GM23338 (cell line): ENCODE measurements at regions not wholly inside any gene's neighbourhood (a gene's known extent, or its start where the extent isn't known, plus 50 kb on each side); places are given as distances from the start of the nearest gene placed in this dataset.

Experiments used
- ATAC-seq: fragments of 200-7000 bp; cut with Tn5 transposase; 3 replicates; pipeline ENCODE4 v1.9.1; 2020
- DNase-seq: peaks from one replicate; pipeline ENCODE4 v3.0.0-alpha.2; 2015; ENCODE audit warnings: low spot score
- H2AFZ ChIP-seq: fragments of 200-600 bp; sonication (generic); 2 replicates; pipeline ENCODE4 v1.8.0; 2016; ENCODE audit warnings: antibody characterized with exemption, mild to moderate bottlenecking, moderate library complexity
- H3F3A ChIP-seq: fragments of 200-600 bp; sonication (generic); replicated peaks from 2 replicates; pipeline ENCODE4 v1.8.0; 2017; ENCODE audit warnings: antibody characterized with exemption, mixed run types, low read depth
- H3K27ac ChIP-seq: fragments of 200-600 bp; sonication (generic); 2 replicates; pipeline ENCODE4 v1.6.1; 2016; ENCODE audit warnings: low read depth
- H3K27me3 ChIP-seq: fragments of 200-600 bp; sonication (generic); 2 replicates; pipeline ENCODE4 v1.8.0; 2016; ENCODE audit warnings: mild to moderate bottlenecking, mixed run types, moderate library complexity; ENCODE audit not compliant: insufficient read depth
- H3K36me3 ChIP-seq: fragments of 200-600 bp; sonication (generic); 2 replicates; pipeline ENCODE4 v1.8.0; 2016; ENCODE audit warnings: mild to moderate bottlenecking; ENCODE audit not compliant: insufficient read depth
- H3K4me1 ChIP-seq: fragments of 200-600 bp; sonication (generic); 2 replicates; pipeline ENCODE4 v1.8.0; 2016; ENCODE audit warnings: mild to moderate bottlenecking, moderate library complexity; ENCODE audit not compliant: insufficient read depth
- H3K4me2 ChIP-seq: fragments of 200-600 bp; sonication (generic); 2 replicates; pipeline ENCODE4 v1.7.1; 2017; ENCODE audit warnings: mixed run types
- H3K4me3 ChIP-seq: fragments of 200-600 bp; sonication (generic); 2 replicates; pipeline ENCODE4 v1.6.1; 2016; ENCODE audit warnings: mixed run types
- H3K79me2 ChIP-seq: fragments of 200-600 bp; sonication (generic); replicated peaks from 2 replicates; pipeline ENCODE4 v1.8.0; 2017; ENCODE audit warnings: mild to moderate bottlenecking; ENCODE audit not compliant: insufficient read depth
- H3K9me2 ChIP-seq: fragments of 200-600 bp; sonication (generic); 2 replicates; pipeline ENCODE4 v1.8.0; 2017; ENCODE audit not compliant: insufficient read depth
- H4K20me1 ChIP-seq: fragments of 200-600 bp; sonication (generic); replicated peaks from 2 replicates; pipeline ENCODE4 v1.8.0; 2017; ENCODE audit warnings: mild to moderate bottlenecking; ENCODE audit not compliant: insufficient read depth
- H3K27ac Mint-ChIP-seq: 2 replicates; pipeline ENCODE4 v1.8.0; 2020; ENCODE audit warnings: inconsistent platforms, mild to moderate bottlenecking, moderate library complexity, mixed read lengths
- H3K27me3 Mint-ChIP-seq: 3 replicates; pipeline ENCODE4 v1.8.0; 2022; ENCODE audit warnings: low read depth, mild to moderate bottlenecking, moderate library complexity, mixed read lengths, inconsistent platforms; ENCODE audit not compliant: insufficient read depth, poor library complexity
- H3K36me3 Mint-ChIP-seq: 3 replicates; pipeline ENCODE4 v1.8.0; 2021; ENCODE audit warnings: low read depth, mild to moderate bottlenecking, inconsistent platforms, moderate library complexity, mixed read lengths
- H3K4me1 Mint-ChIP-seq: 3 replicates; pipeline ENCODE4 v1.8.0; 2020; ENCODE audit warnings: mild to moderate bottlenecking, inconsistent platforms, mixed read lengths
- H3K4me3 Mint-ChIP-seq: 3 replicates; pipeline ENCODE4 v1.8.0; 2021; ENCODE audit warnings: moderate library complexity, mild to moderate bottlenecking, inconsistent platforms, mixed read lengths
- H3K9me3 Mint-ChIP-seq: 3 replicates; pipeline ENCODE4 v1.8.0; 2020; ENCODE audit warnings: moderate library complexity, mild to moderate bottlenecking, inconsistent platforms, mixed read lengths
- CREB1 ChIP-seq: fragments of 250-450 bp; sonication (Bioruptor Pico); IDR thresholded peaks from 2 replicates; pipeline ENCODE4 v1.5.0; 2020; ENCODE audit warnings: low read depth, mild to moderate bottlenecking, moderate library complexity
- EZH2 ChIP-seq: fragments of 200-600 bp; sonication (generic); IDR thresholded peaks from one replicate; pipeline ENCODE4 v1.8.0; 2017; ENCODE audit warnings: antibody characterized with exemption, mild to moderate bottlenecking, low read depth; ENCODE audit not compliant: unreplicated experiment
- EZH2phosphoT487 ChIP-seq: fragments of 200-600 bp; sonication (generic); IDR thresholded peaks from one replicate; pipeline ENCODE4 v1.8.1; 2018; ENCODE audit warnings: antibody characterized with exemption; ENCODE audit not compliant: unreplicated experiment
- JUNB ChIP-seq: IDR thresholded peaks from one replicate; pipeline ENCODE4 v1.6.1; 2016; ENCODE audit warnings: antibody characterized with exemption; ENCODE audit not compliant: unreplicated experiment
- NANOG ChIP-seq: IDR thresholded peaks from 2 replicates; pipeline ENCODE4 v1.6.1; 2016; ENCODE audit warnings: antibody characterized with exemption, borderline replicate concordance
- STAT1 ChIP-seq: IDR thresholded peaks from one replicate; pipeline ENCODE4 v1.6.1; 2016; ENCODE audit warnings: antibody characterized with exemption; ENCODE audit not compliant: unreplicated experiment
- ZNF331 ChIP-seq: fragments of 250-450 bp; sonication (Bioruptor Pico); IDR thresholded peaks from 2 replicates; pipeline ENCODE4 v1.5.0; 2020; ENCODE audit warnings: low read depth, mild to moderate bottlenecking, moderate library complexity
- TF ChIP-seq, protein P1 (sequence below): fragments of 250-450 bp; sonication (Bioruptor Pico); IDR thresholded peaks from 2 replicates; pipeline ENCODE4 v1.5.0; 2020; ENCODE audit warnings: mild to moderate bottlenecking, moderate library complexity
- TF ChIP-seq, protein P2 (sequence below), 2 experiments: fragments of 200-600 bp in 1 of 2; sonication (generic) in 1 of 2; conservative IDR thresholded peaks; 2 replicates each; pipeline versions ENCODE4 v1.5.1 to v1.6.1; 2016 to 2017; ENCODE audit warnings: antibody characterized with exemption in 2 of 2, low read depth in 2 of 2, mild to moderate bottlenecking in 2 of 2, moderate library complexity in 1 of 2
- TF ChIP-seq, protein P3 (sequence below): IDR thresholded peaks from 2 replicates; pipeline ENCODE4 v1.6.1; 2016; ENCODE audit warnings: antibody characterized with exemption

DNA sequence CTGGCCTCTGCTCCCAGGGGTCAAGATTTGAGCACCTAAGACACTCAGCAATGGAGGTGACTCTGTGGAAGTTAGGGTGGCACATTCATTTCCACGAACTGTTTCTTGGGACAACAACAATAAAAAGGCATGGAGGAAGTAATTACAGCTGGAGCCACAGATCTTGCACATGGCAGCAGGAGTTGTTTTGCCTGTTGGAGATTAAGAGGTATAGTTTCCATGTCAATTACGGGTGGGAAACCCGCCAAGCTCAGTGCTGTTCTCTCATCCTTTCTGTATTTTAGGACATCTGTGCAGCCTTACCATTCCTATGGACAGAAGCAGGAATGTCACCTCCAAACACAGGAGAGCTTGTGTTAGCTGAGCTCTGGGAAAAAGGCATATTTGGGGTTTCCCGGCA lies 201.2 kb downstream of the SNX10 start (continued):
- TF ChIP-seq, protein P1, sequence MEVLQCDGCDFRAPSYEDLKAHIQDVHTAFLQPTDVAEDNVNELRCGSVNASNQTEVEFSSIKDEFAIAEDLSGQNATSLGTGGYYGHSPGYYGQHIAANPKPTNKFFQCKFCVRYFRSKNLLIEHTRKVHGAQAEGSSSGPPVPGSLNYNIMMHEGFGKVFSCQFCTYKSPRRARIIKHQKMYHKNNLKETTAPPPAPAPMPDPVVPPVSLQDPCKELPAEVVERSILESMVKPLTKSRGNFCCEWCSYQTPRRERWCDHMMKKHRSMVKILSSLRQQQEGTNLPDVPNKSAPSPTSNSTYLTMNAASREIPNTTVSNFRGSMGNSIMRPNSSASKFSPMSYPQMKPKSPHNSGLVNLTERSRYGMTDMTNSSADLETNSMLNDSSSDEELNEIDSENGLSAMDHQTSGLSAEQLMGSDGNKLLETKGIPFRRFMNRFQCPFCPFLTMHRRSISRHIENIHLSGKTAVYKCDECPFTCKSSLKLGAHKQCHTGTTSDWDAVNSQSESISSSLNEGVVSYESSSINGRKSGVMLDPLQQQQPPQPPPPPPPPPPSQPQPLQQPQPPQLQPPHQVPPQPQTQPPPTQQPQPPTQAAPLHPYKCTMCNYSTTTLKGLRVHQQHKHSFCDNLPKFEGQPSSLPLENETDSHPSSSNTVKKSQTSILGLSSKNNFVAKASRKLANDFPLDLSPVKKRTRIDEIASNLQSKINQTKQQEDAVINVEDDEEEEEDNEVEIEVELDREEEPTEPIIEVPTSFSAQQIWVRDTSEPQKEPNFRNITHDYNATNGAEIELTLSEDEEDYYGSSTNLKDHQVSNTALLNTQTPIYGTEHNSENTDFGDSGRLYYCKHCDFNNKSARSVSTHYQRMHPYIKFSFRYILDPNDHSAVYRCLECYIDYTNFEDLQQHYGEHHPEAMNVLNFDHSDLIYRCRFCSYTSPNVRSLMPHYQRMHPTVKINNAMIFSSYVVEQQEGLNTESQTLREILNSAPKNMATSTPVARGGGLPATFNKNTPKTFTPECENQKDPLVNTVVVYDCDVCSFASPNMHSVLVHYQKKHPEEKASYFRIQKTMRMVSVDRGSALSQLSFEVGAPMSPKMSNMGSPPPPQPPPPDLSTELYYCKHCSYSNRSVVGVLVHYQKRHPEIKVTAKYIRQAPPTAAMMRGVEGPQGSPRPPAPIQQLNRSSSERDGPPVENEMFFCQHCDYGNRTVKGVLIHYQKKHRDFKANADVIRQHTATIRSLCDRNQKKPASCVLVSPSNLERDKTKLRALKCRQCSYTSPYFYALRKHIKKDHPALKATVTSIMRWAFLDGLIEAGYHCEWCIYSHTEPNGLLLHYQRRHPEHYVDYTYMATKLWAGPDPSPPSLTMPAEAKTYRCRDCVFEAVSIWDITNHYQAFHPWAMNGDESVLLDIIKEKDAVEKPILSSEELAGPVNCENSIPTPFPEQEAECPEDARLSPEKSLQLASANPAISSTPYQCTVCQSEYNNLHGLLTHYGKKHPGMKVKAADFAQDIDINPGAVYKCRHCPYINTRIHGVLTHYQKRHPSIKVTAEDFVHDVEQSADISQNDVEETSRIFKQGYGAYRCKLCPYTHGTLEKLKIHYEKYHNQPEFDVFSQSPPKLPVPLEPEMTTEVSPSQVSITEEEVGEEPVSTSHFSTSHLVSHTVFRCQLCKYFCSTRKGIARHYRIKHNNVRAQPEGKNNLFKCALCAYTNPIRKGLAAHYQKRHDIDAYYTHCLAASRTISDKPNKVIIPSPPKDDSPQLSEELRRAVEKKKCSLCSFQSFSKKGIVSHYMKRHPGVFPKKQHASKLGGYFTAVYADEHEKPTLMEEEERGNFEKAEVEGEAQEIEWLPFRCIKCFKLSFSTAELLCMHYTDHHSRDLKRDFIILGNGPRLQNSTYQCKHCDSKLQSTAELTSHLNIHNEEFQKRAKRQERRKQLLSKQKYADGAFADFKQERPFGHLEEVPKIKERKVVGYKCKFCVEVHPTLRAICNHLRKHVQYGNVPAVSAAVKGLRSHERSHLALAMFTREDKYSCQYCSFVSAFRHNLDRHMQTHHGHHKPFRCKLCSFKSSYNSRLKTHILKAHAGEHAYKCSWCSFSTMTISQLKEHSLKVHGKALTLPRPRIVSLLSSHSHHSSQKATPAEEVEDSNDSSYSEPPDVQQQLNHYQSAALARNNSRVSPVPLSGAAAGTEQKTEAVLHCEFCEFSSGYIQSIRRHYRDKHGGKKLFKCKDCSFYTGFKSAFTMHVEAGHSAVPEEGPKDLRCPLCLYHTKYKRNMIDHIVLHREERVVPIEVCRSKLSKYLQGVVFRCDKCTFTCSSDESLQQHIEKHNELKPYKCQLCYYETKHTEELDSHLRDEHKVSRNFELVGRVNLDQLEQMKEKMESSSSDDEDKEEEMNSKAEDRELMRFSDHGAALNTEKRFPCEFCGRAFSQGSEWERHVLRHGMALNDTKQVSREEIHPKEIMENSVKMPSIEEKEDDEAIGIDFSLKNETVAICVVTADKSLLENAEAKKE (CRISPR knock-in tag): no peak
- TF ChIP-seq, protein P2, sequence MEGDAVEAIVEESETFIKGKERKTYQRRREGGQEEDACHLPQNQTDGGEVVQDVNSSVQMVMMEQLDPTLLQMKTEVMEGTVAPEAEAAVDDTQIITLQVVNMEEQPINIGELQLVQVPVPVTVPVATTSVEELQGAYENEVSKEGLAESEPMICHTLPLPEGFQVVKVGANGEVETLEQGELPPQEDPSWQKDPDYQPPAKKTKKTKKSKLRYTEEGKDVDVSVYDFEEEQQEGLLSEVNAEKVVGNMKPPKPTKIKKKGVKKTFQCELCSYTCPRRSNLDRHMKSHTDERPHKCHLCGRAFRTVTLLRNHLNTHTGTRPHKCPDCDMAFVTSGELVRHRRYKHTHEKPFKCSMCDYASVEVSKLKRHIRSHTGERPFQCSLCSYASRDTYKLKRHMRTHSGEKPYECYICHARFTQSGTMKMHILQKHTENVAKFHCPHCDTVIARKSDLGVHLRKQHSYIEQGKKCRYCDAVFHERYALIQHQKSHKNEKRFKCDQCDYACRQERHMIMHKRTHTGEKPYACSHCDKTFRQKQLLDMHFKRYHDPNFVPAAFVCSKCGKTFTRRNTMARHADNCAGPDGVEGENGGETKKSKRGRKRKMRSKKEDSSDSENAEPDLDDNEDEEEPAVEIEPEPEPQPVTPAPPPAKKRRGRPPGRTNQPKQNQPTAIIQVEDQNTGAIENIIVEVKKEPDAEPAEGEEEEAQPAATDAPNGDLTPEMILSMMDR (conservative IDR thresholded peaks at IDR 0.05; ENCODE audit: low read depth in 2 of 2): no peak
- TF ChIP-seq NANOG (no peak), CREB1 (CRISPR knock-in tag) (no peak), JUNB (no peak), EZH2phosphoT487 (no peak)

GRCh38 chr7:26493737-26494428 lies 202.2 kb downstream of the SNX10 start:
- no peaks in the 10 kb centered on the region for H3K36me3 Mint-ChIP-seq
- Histone ChIP-seq H3K79me2 (no peaks in the 10 kb centered on the region), H3K4me3 (no peak overlapping the region), H3K9me2 (no peaks in the 10 kb centered on the region), H3K4me1 (0 out of 2 replicates have a peak, but pooled peaks cover 4% of the 10 kb centered on the region), H3K36me3 (no peaks in the 10 kb centered on the region), H3K27me3 (no peaks in the 10 kb centered on the region), H3K4me2 (no peak overlapping the region), H3K27ac (no peak overlapping the region), H3F3A (no peaks in the 10 kb centered on the region), H2AFZ (no peak overlapping the region), H4K20me1 (no peaks in the 10 kb centered on the region)
- ATAC-seq (no peak), DNase-seq (no peak)
- H3K4me3 Mint-ChIP-seq: no peak overlapping the region
- H3K4me1 Mint-ChIP-seq: peaks cover 5% of the 10 kb centered on the region
- H3K27me3 Mint-ChIP-seq: peaks cover 4% of the 10 kb centered on the region
- no peaks in the 10 kb centered on the region for H3K9me3 Mint-ChIP-seq
- H3K27ac Mint-ChIP-seq: no peak overlapping the region
- TF ChIP-seq, protein P2 (conservative IDR thresholded peaks at IDR 0.05; ENCODE audit: low read depth in 2 of 2): no peak
- TF ChIP-seq NANOG (no peak), EZH2phosphoT487 (no peak), JUNB (no peak), ZNF331 (CRISPR knock-in tag) (no peak), EZH2 (no peak), STAT1 (no peak)
- TF ChIP-seq, protein P3, sequence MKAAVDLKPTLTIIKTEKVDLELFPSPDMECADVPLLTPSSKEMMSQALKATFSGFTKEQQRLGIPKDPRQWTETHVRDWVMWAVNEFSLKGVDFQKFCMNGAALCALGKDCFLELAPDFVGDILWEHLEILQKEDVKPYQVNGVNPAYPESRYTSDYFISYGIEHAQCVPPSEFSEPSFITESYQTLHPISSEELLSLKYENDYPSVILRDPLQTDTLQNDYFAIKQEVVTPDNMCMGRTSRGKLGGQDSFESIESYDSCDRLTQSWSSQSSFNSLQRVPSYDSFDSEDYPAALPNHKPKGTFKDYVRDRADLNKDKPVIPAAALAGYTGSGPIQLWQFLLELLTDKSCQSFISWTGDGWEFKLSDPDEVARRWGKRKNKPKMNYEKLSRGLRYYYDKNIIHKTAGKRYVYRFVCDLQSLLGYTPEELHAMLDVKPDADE: no peak
